ENCODE measurements at regions not wholly inside any gene's neighbourhood (a gene's known extent, or its start where the extent isn't known, plus 50 kb on each side); places are given as distances from the start of the nearest gene placed in this dataset.

- H3K4me3 ChIP-seq (ENCODE audit: severe bottlenecking) = no peak overlapping the region
- H3K9me3 ChIP-seq (ENCODE audit: severe bottlenecking) = no peaks in the 10 kb centered on the region
- no peaks in the 10 kb centered on the region for H3K36me3 ChIP-seq (ENCODE audit: low read depth)
- DNase-seq (ENCODE audit: low spot score) (no peak), ATAC-seq (ENCODE audit: low read depth) (no peak)
- TF ChIP-seq CTCF (IDR thresholded peaks at IDR 0.05; ENCODE audit: poor library complexity, severe bottlenecking) = no peak
- H3K27me3 ChIP-seq (ENCODE audit: insufficient read depth, poor library complexity, severe bottlenecking) = no peaks in the 10 kb centered on the region
- no peak overlapping the region for H3K27ac ChIP-seq (ENCODE audit: poor library complexity, severe bottlenecking)
- peaks cover 8% of the 10 kb centered on the region for H3K4me1 ChIP-seq (ENCODE audit: insufficient read depth, poor library complexity, severe bottlenecking)
These were observed 996.8 kb upstream of the CITED2 start for GRCh38 chr6:140370976-140371870.

- no peak overlapping the region for H3K27ac ChIP-seq (ENCODE audit: poor library complexity, severe bottlenecking)
- no peak for DNase-seq (ENCODE audit: low spot score)
These were observed 996.0 kb upstream of the CITED2 start for GRCh38 chr6:140370441-140370840.

DNA sequence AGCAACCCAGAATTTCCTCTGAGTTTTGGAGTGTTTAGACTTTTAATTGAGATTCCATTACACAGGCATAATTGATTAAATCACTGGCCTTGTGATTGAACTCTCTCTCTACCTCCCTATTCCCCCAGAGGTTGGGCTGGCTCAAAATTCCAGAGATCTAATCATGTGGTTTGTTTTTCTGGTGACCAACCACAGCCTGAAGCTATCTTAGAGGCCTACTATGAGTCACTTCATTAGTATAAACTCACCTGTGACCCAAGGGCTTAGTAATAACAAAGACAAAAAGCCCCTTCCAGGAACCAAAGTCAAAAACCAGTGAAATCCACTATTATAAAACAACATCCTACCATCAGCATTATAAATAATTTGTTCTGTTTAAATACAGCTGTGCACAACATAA is 992.5 kb upstream of the CITED2 start:
- Histone ChIP-seq H3K4me1 (ENCODE audit: insufficient read depth, poor library complexity, severe bottlenecking) (peaks cover 8% of the 10 kb centered on the region), H3K27me3 (ENCODE audit: insufficient read depth, poor library complexity, severe bottlenecking) (no peaks in the 10 kb centered on the region), H3K4me3 (ENCODE audit: severe bottlenecking) (no peak overlapping the region), H3K9me3 (ENCODE audit: severe bottlenecking) (no peaks in the 10 kb centered on the region), H3K36me3 (ENCODE audit: low read depth) (no peaks in the 10 kb centered on the region), H3K27ac (ENCODE audit: poor library complexity, severe bottlenecking) (no peak overlapping the region)
- ATAC-seq (ENCODE audit: low read depth) (peak; percentile 92), DNase-seq (ENCODE audit: low spot score) (no peak)
- no peak for TF ChIP-seq CTCF (IDR thresholded peaks at IDR 0.05; ENCODE audit: poor library complexity, severe bottlenecking)

More at GRCh38 chr6:140370441-140370840, 996.0 kb upstream of the CITED2 start:
- no peak overlapping the region for H3K4me3 ChIP-seq (ENCODE audit: severe bottlenecking)
- TF ChIP-seq CTCF (IDR thresholded peaks at IDR 0.05; ENCODE audit: poor library complexity, severe bottlenecking) = no peak
- H3K36me3 ChIP-seq (ENCODE audit: low read depth) = no peaks in the 10 kb centered on the region
- ATAC-seq (ENCODE audit: low read depth) = no peak
- H3K9me3 ChIP-seq (ENCODE audit: severe bottlenecking) = no peaks in the 10 kb centered on the region
- no peaks in the 10 kb centered on the region for H3K27me3 ChIP-seq (ENCODE audit: insufficient read depth, poor library complexity, severe bottlenecking)
- H3K4me1 ChIP-seq (ENCODE audit: insufficient read depth, poor library complexity, severe bottlenecking) = peaks cover 8% of the 10 kb centered on the region

DNA sequence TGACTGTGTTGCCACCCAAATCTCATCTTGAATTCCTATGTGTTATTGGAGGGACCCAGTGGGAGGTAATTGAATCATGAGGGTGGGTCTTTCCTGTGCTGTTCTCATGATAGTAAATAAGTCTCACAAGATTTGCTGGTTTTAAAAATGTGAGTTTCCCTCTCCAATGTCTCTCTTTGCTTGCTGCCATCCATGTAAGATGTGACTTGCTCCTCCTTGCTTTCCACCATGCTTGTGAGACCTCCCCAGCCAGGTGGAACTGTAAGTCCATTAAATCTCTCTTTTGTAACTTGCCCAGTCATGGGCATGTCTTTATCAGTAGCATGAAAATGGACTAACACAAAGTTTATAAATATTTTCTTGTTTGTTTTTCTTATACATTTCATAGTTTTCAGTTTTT is 990.5 kb upstream of the CITED2 start:
- H3K4me3 ChIP-seq (ENCODE audit: severe bottlenecking) = no peak overlapping the region
- H3K27me3 ChIP-seq (ENCODE audit: insufficient read depth, poor library complexity, severe bottlenecking) = no peaks in the 10 kb centered on the region
- ATAC-seq (ENCODE audit: low read depth) (no peak), DNase-seq (ENCODE audit: low spot score) (no peak)
- H3K4me1 ChIP-seq (ENCODE audit: insufficient read depth, poor library complexity, severe bottlenecking) = peaks cover 8% of the 10 kb centered on the region
- H3K36me3 ChIP-seq (ENCODE audit: low read depth) = no peaks in the 10 kb centered on the region
- no peak for TF ChIP-seq CTCF (IDR thresholded peaks at IDR 0.05; ENCODE audit: poor library complexity, severe bottlenecking)
- no peak overlapping the region for H3K27ac ChIP-seq (ENCODE audit: poor library complexity, severe bottlenecking)
- no peaks in the 10 kb centered on the region for H3K9me3 ChIP-seq (ENCODE audit: severe bottlenecking)

GRCh38 chr6:140360651-140361050 is 986.2 kb upstream of the CITED2 start:
- no peak for TF ChIP-seq CTCF (IDR thresholded peaks at IDR 0.05; ENCODE audit: poor library complexity, severe bottlenecking)
- DNase-seq (ENCODE audit: low spot score) = no peak
- no peaks in the 10 kb centered on the region for H3K9me3 ChIP-seq (ENCODE audit: severe bottlenecking)
- H3K27me3 ChIP-seq (ENCODE audit: insufficient read depth, poor library complexity, severe bottlenecking) = no peaks in the 10 kb centered on the region
- H3K4me3 ChIP-seq (ENCODE audit: severe bottlenecking) = no peak overlapping the region
- no peaks in the 10 kb centered on the region for H3K36me3 ChIP-seq (ENCODE audit: low read depth)
- no peaks in the 10 kb centered on the region for H3K4me1 ChIP-seq (ENCODE audit: insufficient read depth, poor library complexity, severe bottlenecking)
- H3K27ac ChIP-seq (ENCODE audit: poor library complexity, severe bottlenecking) = no peak overlapping the region
- ATAC-seq (ENCODE audit: low read depth) = no peak

Measured in RWPE2 (cell line).